ENCODE measurements at regions not wholly inside any gene's neighbourhood (a gene's known extent, or its start where the extent isn't known, plus 50 kb on each side); places are given as distances from the start of the nearest gene placed in this dataset.

DNA sequence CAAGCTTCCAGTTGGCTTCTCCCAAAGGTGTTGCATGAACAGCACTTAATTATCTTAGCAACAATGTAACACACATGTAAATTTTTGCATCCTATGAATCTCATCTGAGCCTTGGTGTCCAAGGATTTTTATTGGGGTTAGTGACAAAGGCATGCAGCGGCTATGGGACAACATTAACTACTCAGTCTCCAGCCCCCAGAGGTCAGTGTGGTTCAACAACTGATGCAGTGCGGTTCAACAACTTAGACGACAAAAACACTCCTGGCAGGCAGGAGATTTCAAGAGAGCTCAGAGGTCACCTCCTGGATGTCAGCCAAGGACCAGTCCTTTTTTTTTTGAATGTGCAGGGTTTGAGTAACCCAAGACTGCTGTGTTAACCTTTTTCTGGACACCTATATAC is 77.5 kb upstream of the HMCN1 start:
- H3K4me3 ChIP-seq (ENCODE audit: insufficient read depth, low read length, poor library complexity, severe bottlenecking) = no peak overlapping the region
- H3K27me3 ChIP-seq (ENCODE audit: low read length) = no peaks in the 10 kb centered on the region
- no peak overlapping the region for H3K9ac ChIP-seq (ENCODE audit: low read length)
- H3K4me2 ChIP-seq (ENCODE audit: low read depth, low read length, poor library complexity, severe bottlenecking) = no peak overlapping the region
- H3K9me3 ChIP-seq (ENCODE audit: insufficient read depth, low read length) = 0 out of 2 replicates have a peak, but pooled peaks cover 4% of the 10 kb centered on the region
- H2AFZ ChIP-seq (ENCODE audit: low read depth, low read length, severe bottlenecking) = no peak overlapping the region
- H3K27ac ChIP-seq (ENCODE audit: low read depth, low read length) = no peak overlapping the region
- H3K9me2 ChIP-seq (replicated peaks; ENCODE audit: insufficient read depth, low read length) = no peaks in the 10 kb centered on the region
- TF ChIP-seq, protein P1, sequence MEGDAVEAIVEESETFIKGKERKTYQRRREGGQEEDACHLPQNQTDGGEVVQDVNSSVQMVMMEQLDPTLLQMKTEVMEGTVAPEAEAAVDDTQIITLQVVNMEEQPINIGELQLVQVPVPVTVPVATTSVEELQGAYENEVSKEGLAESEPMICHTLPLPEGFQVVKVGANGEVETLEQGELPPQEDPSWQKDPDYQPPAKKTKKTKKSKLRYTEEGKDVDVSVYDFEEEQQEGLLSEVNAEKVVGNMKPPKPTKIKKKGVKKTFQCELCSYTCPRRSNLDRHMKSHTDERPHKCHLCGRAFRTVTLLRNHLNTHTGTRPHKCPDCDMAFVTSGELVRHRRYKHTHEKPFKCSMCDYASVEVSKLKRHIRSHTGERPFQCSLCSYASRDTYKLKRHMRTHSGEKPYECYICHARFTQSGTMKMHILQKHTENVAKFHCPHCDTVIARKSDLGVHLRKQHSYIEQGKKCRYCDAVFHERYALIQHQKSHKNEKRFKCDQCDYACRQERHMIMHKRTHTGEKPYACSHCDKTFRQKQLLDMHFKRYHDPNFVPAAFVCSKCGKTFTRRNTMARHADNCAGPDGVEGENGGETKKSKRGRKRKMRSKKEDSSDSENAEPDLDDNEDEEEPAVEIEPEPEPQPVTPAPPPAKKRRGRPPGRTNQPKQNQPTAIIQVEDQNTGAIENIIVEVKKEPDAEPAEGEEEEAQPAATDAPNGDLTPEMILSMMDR (IDR thresholded peaks at IDR 0.05; ENCODE audit: insufficient read depth, low read length, poor library complexity, severe bottlenecking) = no peak
- TF ChIP-seq EZH2phosphoT487 (conservative IDR thresholded peaks at IDR 0.05; ENCODE audit: low read length) = no peak
- H3F3A ChIP-seq (ENCODE audit: insufficient read depth) = no peaks in the 10 kb centered on the region
- H4K20me1 ChIP-seq (ENCODE audit: low read depth, low read length) = no peaks in the 10 kb centered on the region
- no peaks in the 10 kb centered on the region for H3K79me2 ChIP-seq (ENCODE audit: insufficient read depth, low read length)
- no peaks in the 10 kb centered on the region for H3K36me3 ChIP-seq (ENCODE audit: low read length)

DNA sequence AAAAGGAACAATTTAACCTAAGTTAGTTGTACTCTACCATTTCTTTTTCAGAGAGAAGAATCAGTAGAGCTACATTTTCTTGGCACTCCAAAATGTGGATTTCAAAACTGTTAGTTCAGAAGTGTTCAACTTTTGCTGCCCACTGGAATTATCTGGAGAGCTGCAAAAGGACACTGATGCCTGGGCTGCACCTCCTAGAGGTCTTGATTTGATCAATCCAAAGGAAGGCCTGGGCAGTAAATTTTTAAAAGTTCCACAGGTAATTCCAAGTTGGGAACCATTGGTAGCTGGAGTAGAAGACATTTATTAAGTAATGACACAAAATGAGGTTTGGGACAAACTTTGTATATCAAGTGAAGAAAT is 79.3 kb upstream of the HMCN1 start:
- Histone ChIP-seq H3K27ac (ENCODE audit: low read depth, low read length) (no peak overlapping the region), H3K9me2 (replicated peaks; ENCODE audit: insufficient read depth, low read length) (no peaks in the 10 kb centered on the region), H3K79me2 (ENCODE audit: insufficient read depth, low read length) (no peaks in the 10 kb centered on the region), H2AFZ (ENCODE audit: low read depth, low read length, severe bottlenecking) (no peak overlapping the region), H4K20me1 (ENCODE audit: low read depth, low read length) (no peaks in the 10 kb centered on the region), H3F3A (ENCODE audit: insufficient read depth) (no peaks in the 10 kb centered on the region), H3K4me3 (ENCODE audit: insufficient read depth, low read length, poor library complexity, severe bottlenecking) (no peak overlapping the region), H3K9ac (ENCODE audit: low read length) (no peak overlapping the region), H3K9me3 (ENCODE audit: insufficient read depth, low read length) (0 out of 2 replicates have a peak, but pooled peaks cover 4% of the 10 kb centered on the region), H3K36me3 (ENCODE audit: low read length) (no peaks in the 10 kb centered on the region), H3K27me3 (ENCODE audit: low read length) (no peaks in the 10 kb centered on the region), H3K4me2 (ENCODE audit: low read depth, low read length, poor library complexity, severe bottlenecking) (no peak overlapping the region)
- TF ChIP-seq, protein P1 (IDR thresholded peaks at IDR 0.05; ENCODE audit: insufficient read depth, low read length, poor library complexity, severe bottlenecking) = no peak
- no peak for TF ChIP-seq EZH2phosphoT487 (conservative IDR thresholded peaks at IDR 0.05; ENCODE audit: low read length)

DNA sequence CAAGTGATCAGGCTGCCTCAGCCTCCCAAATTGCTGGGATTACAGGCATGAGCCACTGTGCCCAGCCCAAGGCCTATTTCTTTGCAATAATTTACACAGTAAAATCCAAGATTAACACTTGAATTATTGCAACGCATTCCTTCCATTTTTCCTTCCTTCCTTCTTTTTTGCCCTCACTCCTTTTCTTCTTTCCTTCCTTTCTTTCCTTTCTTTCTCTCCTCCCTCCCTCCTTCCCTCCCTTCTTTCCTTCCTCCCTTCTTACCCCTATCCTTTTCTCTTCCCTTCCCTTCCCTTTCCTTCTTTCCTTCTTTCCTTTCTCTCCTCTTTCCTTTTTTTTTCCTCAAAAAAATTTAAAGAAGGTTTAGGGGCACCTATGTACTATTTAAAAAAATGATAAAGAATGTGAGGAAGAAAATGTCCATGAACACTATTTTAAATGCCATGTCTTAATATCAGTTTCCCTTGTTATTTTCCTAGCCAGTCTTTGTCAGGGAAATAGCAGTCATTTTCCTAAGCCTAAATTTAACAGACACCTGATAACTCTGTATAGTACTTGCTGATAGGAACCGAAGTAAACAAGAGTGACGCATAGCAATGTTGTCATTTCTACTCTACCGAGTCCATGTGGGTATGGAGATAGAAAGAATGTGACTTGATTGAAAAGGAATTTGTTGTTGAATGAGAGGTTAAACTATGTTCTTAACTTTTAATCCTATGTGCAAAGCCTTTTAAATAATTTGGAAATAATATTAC is 79.8 kb upstream of the HMCN1 start:
- Histone ChIP-seq H2AFZ (ENCODE audit: low read depth, low read length, severe bottlenecking) (no peak overlapping the region), H4K20me1 (ENCODE audit: low read depth, low read length) (no peaks in the 10 kb centered on the region)
- TF ChIP-seq, protein P1 (IDR thresholded peaks at IDR 0.05; ENCODE audit: insufficient read depth, low read length, poor library complexity, severe bottlenecking) = no peak
- TF ChIP-seq EZH2phosphoT487 (conservative IDR thresholded peaks at IDR 0.05; ENCODE audit: low read length) = no peak

More for the DNA sequence above, 79.8 kb upstream of the HMCN1 start:
- Histone ChIP-seq H3F3A (ENCODE audit: insufficient read depth) (no peaks in the 10 kb centered on the region), H3K9ac (ENCODE audit: low read length) (no peak overlapping the region), H3K9me3 (ENCODE audit: insufficient read depth, low read length) (0 out of 2 replicates have a peak, but pooled peaks cover 4% of the 10 kb centered on the region), H3K79me2 (ENCODE audit: insufficient read depth, low read length) (no peaks in the 10 kb centered on the region), H3K27ac (ENCODE audit: low read depth, low read length) (no peak overlapping the region), H3K27me3 (ENCODE audit: low read length) (no peaks in the 10 kb centered on the region), H3K4me2 (ENCODE audit: low read depth, low read length, poor library complexity, severe bottlenecking) (no peak overlapping the region), H3K4me3 (ENCODE audit: insufficient read depth, low read length, poor library complexity, severe bottlenecking) (no peak overlapping the region), H3K9me2 (replicated peaks; ENCODE audit: insufficient read depth, low read length) (no peaks in the 10 kb centered on the region), H3K36me3 (ENCODE audit: low read length) (no peaks in the 10 kb centered on the region)

Measured in SU-DHL-6 (cell line).